ENCODE measurements at regions not wholly inside any gene's neighbourhood (a gene's known extent, or its start where the extent isn't known, plus 50 kb on each side); places are given as distances from the start of the nearest gene placed in this dataset.

DNA sequence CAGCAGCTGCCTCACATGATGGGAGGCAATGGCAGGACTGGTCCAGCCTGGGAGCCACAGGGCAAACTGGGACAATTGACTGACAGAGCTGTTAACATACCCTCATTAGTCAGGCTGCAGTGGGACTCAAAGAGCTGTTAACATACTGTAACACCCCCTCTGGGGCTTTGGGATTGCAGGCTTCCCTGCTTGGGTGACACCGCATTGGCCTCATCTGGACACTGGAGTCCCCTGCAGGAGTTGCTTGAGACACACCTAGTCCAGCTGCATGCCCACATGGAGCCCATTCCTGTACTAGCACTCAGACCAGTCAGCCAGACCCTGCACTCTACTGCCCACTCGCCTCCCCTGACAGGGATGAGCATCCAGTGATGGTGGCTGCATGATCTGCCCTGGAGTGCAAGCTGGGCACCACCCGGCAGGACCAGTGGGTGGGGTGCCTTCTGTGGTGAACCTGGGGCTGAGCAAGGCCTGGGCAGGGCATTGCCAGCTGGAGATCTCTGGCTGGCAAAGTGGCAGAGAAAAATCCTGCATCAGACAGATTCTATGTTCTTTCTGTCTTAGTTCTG lies 138.8 kb downstream of the DTHD1 start:
- H3K4me3 Mint-ChIP-seq: no peak overlapping the region
- no peak overlapping the region for H3K27ac ChIP-seq (ENCODE audit: low read length in 2 of 2)
- no peaks in the 10 kb centered on the region for H3K36me3 ChIP-seq (replicated peaks in 1 of 2; ENCODE audit: control extremely low read depth in 1 of 2, control insufficient read depth in 1 of 2, extremely low read depth in 1 of 2, insufficient read depth in 2 of 2, low read length in 1 of 2)
- no peak overlapping the region for H3K27ac Mint-ChIP-seq
- ATAC-seq (ENCODE audit: low read depth) (no peak), DNase-seq (no peak)
- CTCF ChIA-PET: interaction anchor here (1.6 kb wide), 1 partner anchor 21 kb away, joined by 4 read pairs; no protein-coding TSS in a partner anchor
- no peaks in the 10 kb centered on the region for H3K4me1 ChIP-seq (ENCODE audit: control insufficient read depth in 2 of 2, insufficient read depth in 2 of 2, low read length in 2 of 2)
- no peaks in the 10 kb centered on the region for H3K4me1 Mint-ChIP-seq
- H3K4me3 ChIP-seq (ENCODE audit: control extremely low read depth in 1 of 5, extremely low read depth in 1 of 5, insufficient read depth in 1 of 5, low read depth in 2 of 5, low read length in 4 of 5): no peak overlapping the region
- no peak overlapping the region for H3K9ac ChIP-seq (ENCODE audit: low read length)
- H3K79me2 ChIP-seq (ENCODE audit: control insufficient read depth, insufficient read depth, low read length): no peaks in the 10 kb centered on the region
- H3K27me3 Mint-ChIP-seq: peaks cover 29% of the 10 kb centered on the region
- H3K27me3 ChIP-seq (replicated peaks in 1 of 4; ENCODE audit: control extremely low read depth in 1 of 4, control insufficient read depth in 3 of 4, insufficient read depth in 4 of 4, low read length in 3 of 4): peaks cover 0 to 12% (median 0%) of the 10 kb centered on the region in 4 experiments
- no peak for TF ChIP-seq CTCF (IDR thresholded peaks at IDR 0.05)
- TF ChIP-seq EZH2 (IDR thresholded peaks at IDR 0.05; ENCODE audit: borderline replicate concordance, insufficient read depth, low read depth, low read length, poor library complexity, severe bottlenecking): no peak
- WGBS (ENCODE audit: insufficient coverage): 98% methylated on average over 3 of the region's 3 CpGs
- H2AFZ ChIP-seq (ENCODE audit: insufficient read depth, low read depth, low read length, poor library complexity, severe bottlenecking): no peak overlapping the region
- intact Hi-C loops (cut with micrococcal nuclease): no loop called here
- POLR2A ChIA-PET: no interaction called here
- no peak overlapping the region for H3K4me2 ChIP-seq (replicated peaks; ENCODE audit: low read depth, low read length, poor library complexity, severe bottlenecking)
- no peaks in the 10 kb centered on the region for H4K20me1 ChIP-seq (ENCODE audit: control insufficient read depth, insufficient read depth, low read length, poor library complexity, severe bottlenecking)
- H3K9me3 Mint-ChIP-seq (ENCODE audit: insufficient read depth): peaks cover 3% of the 10 kb centered on the region
- peaks cover 4 to 6% (median 4%) of the 10 kb centered on the region in 3 donors for H3K9me3 ChIP-seq (ENCODE audit: control extremely low read depth in 1 of 3, control insufficient read depth in 2 of 3, insufficient read depth in 1 of 3, low read length in 2 of 3)

GRCh38 chr4:36422607-36423006 lies 141.2 kb downstream of the DTHD1 start:
- H3K27ac ChIP-seq (ENCODE audit: low read length in 2 of 2): no peak overlapping the region
- no peaks in the 10 kb centered on the region for H3K79me2 ChIP-seq (ENCODE audit: control insufficient read depth, insufficient read depth, low read length)
- H2AFZ ChIP-seq (ENCODE audit: insufficient read depth, low read depth, low read length, poor library complexity, severe bottlenecking): no peak overlapping the region
- no peaks in the 10 kb centered on the region for H4K20me1 ChIP-seq (ENCODE audit: control insufficient read depth, insufficient read depth, low read length, poor library complexity, severe bottlenecking)
- peaks cover 16% of the 10 kb centered on the region for H3K27me3 Mint-ChIP-seq
- no peak overlapping the region for H3K4me3 ChIP-seq (ENCODE audit: control extremely low read depth in 1 of 5, extremely low read depth in 1 of 5, insufficient read depth in 1 of 5, low read depth in 2 of 5, low read length in 4 of 5)
- peaks cover 3% of the 10 kb centered on the region for H3K4me1 Mint-ChIP-seq
- peaks cover under 1 to 3% of the 10 kb centered on the region in 2 donors for H3K4me1 ChIP-seq (ENCODE audit: control insufficient read depth in 2 of 2, insufficient read depth in 2 of 2, low read length in 2 of 2)
- H3K4me3 Mint-ChIP-seq: no peak overlapping the region
- ChIA-PET CTCF (interaction anchor here (1.0 kb wide), 1 partner anchor 73 kb away, joined by 4 read pairs; no protein-coding TSS in a partner anchor), POLR2A (no interaction called here)
- H3K9ac ChIP-seq (ENCODE audit: low read length): no peak overlapping the region
- peaks cover 3% of the 10 kb centered on the region for H3K9me3 Mint-ChIP-seq (ENCODE audit: insufficient read depth)
- intact Hi-C loops (cut with micrococcal nuclease): no loop called here
- no peak for TF ChIP-seq CTCF (IDR thresholded peaks at IDR 0.05)
- TF ChIP-seq EZH2 (IDR thresholded peaks at IDR 0.05; ENCODE audit: borderline replicate concordance, insufficient read depth, low read depth, low read length, poor library complexity, severe bottlenecking): no peak
- H3K27me3 ChIP-seq (replicated peaks in 1 of 4; ENCODE audit: control extremely low read depth in 1 of 4, control insufficient read depth in 3 of 4, insufficient read depth in 4 of 4, low read length in 3 of 4): peaks cover 0 to 4% (median 0%) of the 10 kb centered on the region in 4 experiments
- DNase-seq (no peak), ATAC-seq (ENCODE audit: low read depth) (no peak)
- H3K36me3 ChIP-seq (replicated peaks in 1 of 2; ENCODE audit: control extremely low read depth in 1 of 2, control insufficient read depth in 1 of 2, extremely low read depth in 1 of 2, insufficient read depth in 2 of 2, low read length in 1 of 2): no peaks in the 10 kb centered on the region
- no peak overlapping the region for H3K4me2 ChIP-seq (replicated peaks; ENCODE audit: low read depth, low read length, poor library complexity, severe bottlenecking)
- 92% methylated on average over 2 of the region's 2 CpGs for WGBS (ENCODE audit: insufficient coverage)
- H3K27ac Mint-ChIP-seq: no peak overlapping the region
- H3K9me3 ChIP-seq (ENCODE audit: control extremely low read depth in 1 of 3, control insufficient read depth in 2 of 3, insufficient read depth in 1 of 3, low read length in 2 of 3): peaks cover 4 to 13% (median 4%) of the 10 kb centered on the region in 3 donors

Measured in B cell (primary cell).